Activated T-cell treated with anti-CD3 and anti-CD28 coated beads, Interleukin-2, amount 50 U/mL, for 72 hours (primary cell): ENCODE measurements at regions not wholly inside any gene's neighbourhood (a gene's known extent, or its start where the extent isn't known, plus 50 kb on each side); places are given as distances from the start of the nearest gene placed in this dataset.
"Not testable (repeated sequence)": the region's sequence is repeated elsewhere in the genome, so short reads cannot be mapped to it uniquely, and the experiment has no call there.

ENCODE experiments used
- ATAC-seq, 2 donors: fragments of 150-1000 bp; cut with Tn5 transposase; replicated peaks in 1 of 2; 2 replicates each; pipeline ENCODE4 v1.10.0; 2021; ENCODE audit warnings: moderate library complexity in 2 of 2, mild to moderate bottlenecking in 1 of 2
- DNase-seq, 2 donors: peaks; one replicate each; pipeline ENCODE4 v3.0.0; 2021 to 2022; ENCODE audit warnings: mixed read lengths in 1 of 2
- H3K27ac Mint-ChIP-seq: one replicate; pipeline ENCODE4 v1.8.0; 2022; ENCODE audit warnings: mild to moderate bottlenecking, moderate library complexity, mixed read lengths
- H3K27me3 Mint-ChIP-seq: one replicate; pipeline ENCODE4 v1.8.0; 2022; ENCODE audit warnings: low read depth, mixed read lengths
- H3K36me3 Mint-ChIP-seq, 2 donors: one replicate each; pipeline ENCODE4 v1.8.0; 2022; ENCODE audit warnings: mixed read lengths in 2 of 2, mild to moderate bottlenecking in 1 of 2; ENCODE audit not compliant: insufficient read depth in 2 of 2
- H3K4me1 Mint-ChIP-seq: one replicate; pipeline ENCODE4 v1.8.0; 2022; ENCODE audit warnings: low read depth, mixed read lengths
- H3K4me3 Mint-ChIP-seq, 2 donors: one replicate each; pipeline ENCODE4 v1.8.0; 2022; ENCODE audit warnings: mild to moderate bottlenecking in 2 of 2, mixed read lengths in 2 of 2, moderate library complexity in 2 of 2
- H3K9me3 Mint-ChIP-seq, 2 donors: one replicate each; pipeline ENCODE4 v1.8.0; 2022; ENCODE audit warnings: mixed read lengths in 2 of 2

GRCh38 chr15:53216036-53216435 lies 425.9 kb upstream of the ONECUT1 start:
- DNase-seq, result no peak
- Mint-ChIP-seq H3K27ac (no peak overlapping the region), H3K4me1 (no peaks in the 10 kb centered on the region), H3K4me3 (no peak overlapping the region), H3K36me3 (no peaks in the 10 kb centered on the region), H3K9me3 (no peaks in the 10 kb centered on the region), H3K27me3 (no peaks in the 10 kb centered on the region)
- ATAC-seq, result no peak

GRCh38 chr15:53213336-53213735 lies 423.2 kb upstream of the ONECUT1 start:
- Mint-ChIP-seq H3K9me3 (no peaks in the 10 kb centered on the region), H3K27me3 (peaks cover 5% of the 10 kb centered on the region), H3K36me3 (no peaks in the 10 kb centered on the region), H3K27ac (no peak overlapping the region), H3K4me3 (no peak overlapping the region), H3K4me1 (no peaks in the 10 kb centered on the region)
- no peak for DNase-seq
- no peak for ATAC-seq

- ATAC-seq, result no peak
- Mint-ChIP-seq H3K27ac (no peak overlapping the region), H3K9me3 (no peaks in the 10 kb centered on the region), H3K4me3 (no peak overlapping the region), H3K27me3 (peaks cover 5% of the 10 kb centered on the region), H3K4me1 (no peaks in the 10 kb centered on the region), H3K36me3 (no peaks in the 10 kb centered on the region)
- DNase-seq, result no peak
Measured at GRCh38 chr15:53212785-53213184, 422.6 kb upstream of the ONECUT1 start.

GRCh38 chr15:53210653-53211052 lies 420.5 kb upstream of the ONECUT1 start:
- H3K9me3 Mint-ChIP-seq, result peaks cover 0 to 3% of the 10 kb centered on the region in 2 donors
- no peaks in the 10 kb centered on the region for H3K4me1 Mint-ChIP-seq
- H3K27me3 Mint-ChIP-seq, result peaks cover 5% of the 10 kb centered on the region
- no peak for DNase-seq
- no peak overlapping the region for H3K27ac Mint-ChIP-seq
- H3K4me3 Mint-ChIP-seq, result no peak overlapping the region
- no peaks in the 10 kb centered on the region for H3K36me3 Mint-ChIP-seq
- no peak for ATAC-seq

GRCh38 chr15:53209396-53210042 lies 419.4 kb upstream of the ONECUT1 start:
- no peak overlapping the region for H3K27ac Mint-ChIP-seq
- H3K36me3 Mint-ChIP-seq, result no peaks in the 10 kb centered on the region
- DNase-seq, result no peak
- H3K27me3 Mint-ChIP-seq, result peaks cover 5% of the 10 kb centered on the region
- H3K4me1 Mint-ChIP-seq, result no peaks in the 10 kb centered on the region
- no peak for ATAC-seq
- no peak overlapping the region for H3K4me3 Mint-ChIP-seq
- H3K9me3 Mint-ChIP-seq, result peaks cover 0 to 5% of the 10 kb centered on the region in 2 donors

- ATAC-seq (no peak), DNase-seq (no peak)
- H3K4me3 Mint-ChIP-seq, result no peak overlapping the region
- no peaks in the 10 kb centered on the region for H3K36me3 Mint-ChIP-seq
- H3K27me3 Mint-ChIP-seq, result peaks cover 5% of the 10 kb centered on the region
- no peak overlapping the region for H3K27ac Mint-ChIP-seq
- peaks cover 0 to 5% of the 10 kb centered on the region in 2 donors for H3K9me3 Mint-ChIP-seq
- H3K4me1 Mint-ChIP-seq, result no peaks in the 10 kb centered on the region
Measured at GRCh38 chr15:53208751-53209150, 418.6 kb upstream of the ONECUT1 start.

GRCh38 chr15:53203454-53203853 lies 413.3 kb upstream of the ONECUT1 start:
- H3K27ac Mint-ChIP-seq, result no peak overlapping the region
- no peaks in the 10 kb centered on the region for H3K4me1 Mint-ChIP-seq
- no peak for DNase-seq
- peaks cover 0 to 5% of the 10 kb centered on the region in 2 donors for H3K9me3 Mint-ChIP-seq
- H3K27me3 Mint-ChIP-seq, result no peaks in the 10 kb centered on the region
- no peak for ATAC-seq
- H3K36me3 Mint-ChIP-seq, result no peaks in the 10 kb centered on the region
- H3K4me3 Mint-ChIP-seq, result no peak overlapping the region

GRCh38 chr15:53202876-53203275 lies 412.7 kb upstream of the ONECUT1 start:
- H3K36me3 Mint-ChIP-seq, result no peaks in the 10 kb centered on the region
- H3K27me3 Mint-ChIP-seq, result peaks cover 4% of the 10 kb centered on the region
- H3K4me3 Mint-ChIP-seq, result no peak overlapping the region
- H3K4me1 Mint-ChIP-seq, result no peaks in the 10 kb centered on the region
- H3K27ac Mint-ChIP-seq, result no peak overlapping the region
- no peak for ATAC-seq
- H3K9me3 Mint-ChIP-seq, result peaks cover 0 to 5% of the 10 kb centered on the region in 2 donors
- DNase-seq, result no peak

- peaks cover under 1 to 4% of the 10 kb centered on the region in 2 donors for H3K9me3 Mint-ChIP-seq
Measured at GRCh38 chr15:53197426-53197839, 407.3 kb upstream of the ONECUT1 start.

GRCh38 chr15:53196788-53197187 lies 406.7 kb upstream of the ONECUT1 start:
- no peak for ATAC-seq

More at GRCh38 chr15:53197426-53197839, 407.3 kb upstream of the ONECUT1 start:
- Mint-ChIP-seq H3K36me3 (no peaks in the 10 kb centered on the region), H3K4me1 (peaks cover 10% of the 10 kb centered on the region), H3K27ac (no peak overlapping the region), H3K4me3 (no peak overlapping the region), H3K27me3 (peaks cover 14% of the 10 kb centered on the region)
- ATAC-seq, result peak; percentile 55 to 71
- DNase-seq, result peak; percentile 41 to 65

GRCh38 chr15:53196242-53196641 lies 406.1 kb upstream of the ONECUT1 start:
- Mint-ChIP-seq H3K27me3 (peaks cover 14% of the 10 kb centered on the region), H3K9me3 (peaks cover 1 to 5% of the 10 kb centered on the region in 2 donors), H3K27ac (no peak overlapping the region), H3K36me3 (no peaks in the 10 kb centered on the region), H3K4me1 (peaks cover 10% of the 10 kb centered on the region), H3K4me3 (no peak overlapping the region)
- DNase-seq (no peak), ATAC-seq (no peak)

More at GRCh38 chr15:53196788-53197187, 406.7 kb upstream of the ONECUT1 start:
- Mint-ChIP-seq H3K36me3 (no peaks in the 10 kb centered on the region), H3K4me1 (peaks cover 10% of the 10 kb centered on the region), H3K4me3 (no peak overlapping the region), H3K27ac (no peak overlapping the region), H3K9me3 (peaks cover 1 to 5% of the 10 kb centered on the region in 2 donors), H3K27me3 (peaks cover 14% of the 10 kb centered on the region)
- no peak for DNase-seq

GRCh38 chr15:53193149-53193548 lies 403.0 kb upstream of the ONECUT1 start:
- Mint-ChIP-seq H3K27me3 (peaks cover 12% of the 10 kb centered on the region), H3K27ac (no peak overlapping the region), H3K9me3 (peaks cover 1 to 5% of the 10 kb centered on the region in 2 donors), H3K4me3 (no peak overlapping the region), H3K4me1 (peaks cover 10% of the 10 kb centered on the region), H3K36me3 (no peaks in the 10 kb centered on the region)
- ATAC-seq (no peak), DNase-seq (no peak)

GRCh38 chr15:53189860-53190259 lies 399.7 kb upstream of the ONECUT1 start:
- no peaks in the 10 kb centered on the region for H3K4me1 Mint-ChIP-seq
- H3K27me3 Mint-ChIP-seq, result no peaks in the 10 kb centered on the region
- DNase-seq, result no peak
- no peak overlapping the region for H3K4me3 Mint-ChIP-seq
- H3K36me3 Mint-ChIP-seq, result no peaks in the 10 kb centered on the region
- peaks cover 6% of the 10 kb centered on the region in 2 donors for H3K9me3 Mint-ChIP-seq
- H3K27ac Mint-ChIP-seq, result no peak overlapping the region
- ATAC-seq, result no peak

- H3K9me3 Mint-ChIP-seq, H3K36me3 Mint-ChIP-seq, H3K27ac Mint-ChIP-seq, DNase-seq, H3K27me3 Mint-ChIP-seq, ATAC-seq, H3K4me3 Mint-ChIP-seq, H3K4me1 Mint-ChIP-seq: not testable (repeated sequence)
Measured at GRCh38 chr15:53183449-53183848, 393.3 kb upstream of the ONECUT1 start.
